ENCODE measurements at regions not wholly inside any gene's neighbourhood (a gene's known extent, or its start where the extent isn't known, plus 50 kb on each side); places are given as distances from the start of the nearest gene placed in this dataset.

DNA sequence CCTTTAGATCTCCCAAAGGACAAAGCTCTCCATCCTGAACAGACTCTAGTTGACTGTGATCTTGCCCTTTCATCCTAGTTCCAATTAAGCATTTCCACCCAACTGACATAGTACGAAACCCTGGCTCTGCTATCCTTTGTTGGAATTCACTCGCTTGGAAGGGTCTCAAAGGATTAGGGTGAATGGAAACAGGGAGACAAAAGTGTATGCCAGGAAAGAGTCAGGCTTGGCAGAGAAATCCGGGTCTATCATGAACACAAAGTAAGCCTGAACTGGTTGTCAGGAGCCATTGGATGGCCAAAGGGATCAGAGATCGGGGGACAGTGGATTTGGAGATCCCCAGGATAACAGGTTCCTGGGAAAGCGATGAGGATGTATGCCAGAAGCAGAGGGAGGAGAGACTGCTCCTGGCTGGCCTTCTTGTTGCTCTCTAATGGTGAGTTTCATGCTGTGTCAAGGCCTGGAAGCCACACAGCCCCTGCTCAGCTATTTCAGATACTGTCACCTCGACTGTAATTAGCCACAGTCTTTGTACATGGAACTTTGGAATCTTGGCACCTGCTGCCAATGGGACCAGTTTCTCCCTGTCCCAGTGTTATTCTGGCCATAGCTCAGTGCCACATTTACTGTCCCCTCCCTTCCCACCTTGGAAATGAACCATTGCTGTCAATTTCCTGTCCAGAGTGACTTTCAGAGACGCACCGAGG lies 1168.7 kb upstream of the AUTS2 start:
- Histone ChIP-seq H3K27me3 (no peaks in the 10 kb centered on the region), H3K4me1 (no peaks in the 10 kb centered on the region), H3K9ac (ENCODE audit: low read depth in 2 of 2, low read length in 2 of 2) (no peak overlapping the region), H3K36me3 (no peaks in the 10 kb centered on the region), H3K4me3 (no peak overlapping the region), H3K9me3 (no peaks in the 10 kb centered on the region), H3K27ac (no peak overlapping the region)
- TF ChIP-seq, protein P1, sequence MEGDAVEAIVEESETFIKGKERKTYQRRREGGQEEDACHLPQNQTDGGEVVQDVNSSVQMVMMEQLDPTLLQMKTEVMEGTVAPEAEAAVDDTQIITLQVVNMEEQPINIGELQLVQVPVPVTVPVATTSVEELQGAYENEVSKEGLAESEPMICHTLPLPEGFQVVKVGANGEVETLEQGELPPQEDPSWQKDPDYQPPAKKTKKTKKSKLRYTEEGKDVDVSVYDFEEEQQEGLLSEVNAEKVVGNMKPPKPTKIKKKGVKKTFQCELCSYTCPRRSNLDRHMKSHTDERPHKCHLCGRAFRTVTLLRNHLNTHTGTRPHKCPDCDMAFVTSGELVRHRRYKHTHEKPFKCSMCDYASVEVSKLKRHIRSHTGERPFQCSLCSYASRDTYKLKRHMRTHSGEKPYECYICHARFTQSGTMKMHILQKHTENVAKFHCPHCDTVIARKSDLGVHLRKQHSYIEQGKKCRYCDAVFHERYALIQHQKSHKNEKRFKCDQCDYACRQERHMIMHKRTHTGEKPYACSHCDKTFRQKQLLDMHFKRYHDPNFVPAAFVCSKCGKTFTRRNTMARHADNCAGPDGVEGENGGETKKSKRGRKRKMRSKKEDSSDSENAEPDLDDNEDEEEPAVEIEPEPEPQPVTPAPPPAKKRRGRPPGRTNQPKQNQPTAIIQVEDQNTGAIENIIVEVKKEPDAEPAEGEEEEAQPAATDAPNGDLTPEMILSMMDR (IDR thresholded peaks at IDR 0.05) = no peak
- DNase-seq = no peak
- intact Hi-C loops (cut with DNase I) = no loop called here

- DNase-seq = no peak
- H3K9me3 ChIP-seq = no peaks in the 10 kb centered on the region
Observed at GRCh38 chr7:68432585-68432984, 1165.7 kb upstream of the AUTS2 start.

DNA sequence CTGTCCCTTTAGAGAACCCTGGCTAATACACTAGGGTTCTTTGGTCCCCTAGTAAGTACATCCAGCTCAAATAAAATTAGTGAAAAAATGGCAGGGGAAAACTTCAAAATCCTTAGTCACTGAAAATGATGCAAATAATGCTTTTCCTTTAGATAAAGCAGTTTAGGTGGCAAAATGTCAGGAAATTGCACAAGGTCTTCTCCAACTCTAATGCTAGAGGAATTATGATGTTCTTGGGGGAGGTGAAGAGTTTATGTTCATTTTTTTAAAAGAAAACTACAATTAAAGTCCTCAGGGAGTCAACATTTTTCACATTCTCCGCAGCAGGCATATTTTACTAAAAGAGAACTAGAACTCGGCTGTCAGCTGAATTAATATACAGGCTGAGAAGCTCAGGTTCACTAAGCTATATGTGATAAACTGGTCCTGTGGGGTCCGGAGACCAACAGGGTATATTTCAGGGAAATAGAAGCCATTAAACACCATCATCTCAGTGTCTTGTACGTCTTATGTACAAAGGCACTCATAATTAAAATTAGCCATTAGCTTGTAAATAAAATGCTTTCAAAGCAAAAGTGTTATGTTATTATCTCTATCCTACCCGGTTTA lies 1164.7 kb upstream of the AUTS2 start:
- H3K27ac ChIP-seq = no peak overlapping the region
- H3K4me1 ChIP-seq = no peaks in the 10 kb centered on the region
- TF ChIP-seq, protein P1 (IDR thresholded peaks at IDR 0.05) = no peak
- no peaks in the 10 kb centered on the region for H3K9me3 ChIP-seq
- intact Hi-C loops (cut with DNase I) = no loop called here
- H3K36me3 ChIP-seq = no peaks in the 10 kb centered on the region
- H3K4me3 ChIP-seq = no peak overlapping the region
- no peaks in the 10 kb centered on the region for H3K27me3 ChIP-seq
- DNase-seq = no peak
- no peak overlapping the region for H3K9ac ChIP-seq (ENCODE audit: low read depth in 2 of 2, low read length in 2 of 2)

More at GRCh38 chr7:68432585-68432984, 1165.7 kb upstream of the AUTS2 start:
- no peak overlapping the region for H3K27ac ChIP-seq
- no peaks in the 10 kb centered on the region for H3K27me3 ChIP-seq
- no peaks in the 10 kb centered on the region for H3K36me3 ChIP-seq
- no peaks in the 10 kb centered on the region for H3K4me1 ChIP-seq
- no peak overlapping the region for H3K9ac ChIP-seq (ENCODE audit: low read depth in 2 of 2, low read length in 2 of 2)
- intact Hi-C loops (cut with DNase I) = no loop called here
- TF ChIP-seq, protein P1 (IDR thresholded peaks at IDR 0.05) = no peak
- no peak overlapping the region for H3K4me3 ChIP-seq

- H3K27ac ChIP-seq = no peak overlapping the region
- intact Hi-C loops (cut with DNase I) = no loop called here
- H3K36me3 ChIP-seq = no peaks in the 10 kb centered on the region
- TF ChIP-seq, protein P1 (IDR thresholded peaks at IDR 0.05) = no peak
- no peak overlapping the region for H3K9ac ChIP-seq (ENCODE audit: low read depth in 2 of 2, low read length in 2 of 2)
- no peak for DNase-seq
- no peak overlapping the region for H3K4me3 ChIP-seq
- no peaks in the 10 kb centered on the region for H3K9me3 ChIP-seq
- no peaks in the 10 kb centered on the region for H3K27me3 ChIP-seq
- H3K4me1 ChIP-seq = no peaks in the 10 kb centered on the region
Observed at GRCh38 chr7:68434857-68435256, 1163.4 kb upstream of the AUTS2 start.

- TF ChIP-seq, protein P1 (IDR thresholded peaks at IDR 0.05) = no peak
- no peaks in the 10 kb centered on the region for H3K9me3 ChIP-seq
- H3K36me3 ChIP-seq = no peaks in the 10 kb centered on the region
- H3K4me3 ChIP-seq = no peak overlapping the region
- no peaks in the 10 kb centered on the region for H3K27me3 ChIP-seq
- intact Hi-C loops (cut with DNase I) = no loop called here
- H3K4me1 ChIP-seq = no peaks in the 10 kb centered on the region
- no peak for DNase-seq
- H3K9ac ChIP-seq (ENCODE audit: low read depth in 2 of 2, low read length in 2 of 2) = no peak overlapping the region
- no peak overlapping the region for H3K27ac ChIP-seq
Observed at GRCh38 chr7:68438016-68438415, 1160.3 kb upstream of the AUTS2 start.

Data from colonic mucosa (tissue), 4 donors.